HEK293T (cell line): ENCODE measurements at regions not wholly inside any gene's neighbourhood (a gene's known extent, or its start where the extent isn't known, plus 50 kb on each side); places are given as distances from the start of the nearest gene placed in this dataset.

Source experiments
- CTCF ChIA-PET: fragments of 350-600 bp; formaldehyde crosslinking; extraction: SDS; loops from one replicate; lab custom pipeline; 2021; ENCODE audit warnings: antibody characterized with exemption, inconsistent platforms; lab: Yijun Ruan, JAX
- POLR2A ChIA-PET: fragments of 350-600 bp; formaldehyde crosslinking; extraction: SDS; loops from one replicate; lab custom pipeline; 2020; ENCODE audit warnings: antibody characterized with exemption, inconsistent platforms; lab: Yijun Ruan, JAX
- DNase-seq: peaks from one replicate; pipeline ENCODE4 v3.0.0; 2012; ENCODE audit warnings: mixed read lengths; ENCODE audit errors: extremely low spot score
- ARNT ChIP-seq: fragments of 450-650 bp; IDR thresholded peaks from 2 replicates; pipeline ENCODE4 v1.6.1; 2017; ENCODE audit warnings: mild to moderate bottlenecking
- BHLHE40 ChIP-seq: fragments of 450-650 bp; IDR thresholded peaks from 2 replicates; pipeline ENCODE4 v1.6.1; 2016; ENCODE audit warnings: mild to moderate bottlenecking, moderate library complexity, borderline replicate concordance
- CTBP1 ChIP-seq: fragments of 450-650 bp; IDR thresholded peaks from 2 replicates; pipeline ENCODE4 v1.6.1; 2016; ENCODE audit warnings: borderline replicate concordance
- ELF4 ChIP-seq: fragments of 450-650 bp; IDR thresholded peaks from 2 replicates; pipeline ENCODE4 v1.6.1; 2017; ENCODE audit warnings: antibody characterized with exemption
- FOXA1 ChIP-seq: fragments of 450-650 bp; IDR thresholded peaks from 2 replicates; pipeline ENCODE4 v1.6.1; 2016; ENCODE audit warnings: mild to moderate bottlenecking
- FOXK2 ChIP-seq: fragments of 450-650 bp; IDR thresholded peaks from 2 replicates; pipeline ENCODE4 v1.6.1; 2016; ENCODE audit warnings: mild to moderate bottlenecking
- FOXM1 ChIP-seq: fragments of 450-650 bp; IDR thresholded peaks from 2 replicates; pipeline ENCODE4 v1.6.1; 2017; ENCODE audit warnings: mild to moderate bottlenecking, borderline replicate concordance
- HDGF ChIP-seq: fragments of 450-650 bp; IDR thresholded peaks from 2 replicates; pipeline ENCODE4 v1.6.1; 2017; ENCODE audit warnings: antibody characterized with exemption, borderline replicate concordance
- L3MBTL2 ChIP-seq: fragments of 450-650 bp; conservative IDR thresholded peaks from 2 replicates; pipeline ENCODE4 v1.6.1; 2016; ENCODE audit warnings: mild to moderate bottlenecking
- LEF1 ChIP-seq: fragments of 450-650 bp; IDR thresholded peaks from 2 replicates; pipeline ENCODE4 v1.6.1; 2017; ENCODE audit warnings: mild to moderate bottlenecking, borderline replicate concordance
- NFRKB ChIP-seq: fragments of 450-650 bp; IDR thresholded peaks from 2 replicates; pipeline ENCODE4 v1.6.1; 2016; ENCODE audit warnings: mild to moderate bottlenecking, moderate library complexity
- SP1 ChIP-seq: fragments of 450-650 bp; IDR thresholded peaks from 2 replicates; pipeline ENCODE4 v1.6.1; 2017
- SUZ12 ChIP-seq: fragments of 450-650 bp; IDR thresholded peaks from 2 replicates; pipeline ENCODE4 v1.6.1; 2016; ENCODE audit warnings: mild to moderate bottlenecking
- TARDBP ChIP-seq: fragments of 450-650 bp; IDR thresholded peaks from 2 replicates; pipeline ENCODE4 v1.6.1; 2016
- ZNF384 ChIP-seq: fragments of 450-650 bp; IDR thresholded peaks from 2 replicates; pipeline ENCODE4 v1.6.1; 2016
- TF ChIP-seq, protein P1 (sequence below): fragments of 450-650 bp; IDR thresholded peaks from 2 replicates; pipeline ENCODE4 v1.6.1; 2016

DNA sequence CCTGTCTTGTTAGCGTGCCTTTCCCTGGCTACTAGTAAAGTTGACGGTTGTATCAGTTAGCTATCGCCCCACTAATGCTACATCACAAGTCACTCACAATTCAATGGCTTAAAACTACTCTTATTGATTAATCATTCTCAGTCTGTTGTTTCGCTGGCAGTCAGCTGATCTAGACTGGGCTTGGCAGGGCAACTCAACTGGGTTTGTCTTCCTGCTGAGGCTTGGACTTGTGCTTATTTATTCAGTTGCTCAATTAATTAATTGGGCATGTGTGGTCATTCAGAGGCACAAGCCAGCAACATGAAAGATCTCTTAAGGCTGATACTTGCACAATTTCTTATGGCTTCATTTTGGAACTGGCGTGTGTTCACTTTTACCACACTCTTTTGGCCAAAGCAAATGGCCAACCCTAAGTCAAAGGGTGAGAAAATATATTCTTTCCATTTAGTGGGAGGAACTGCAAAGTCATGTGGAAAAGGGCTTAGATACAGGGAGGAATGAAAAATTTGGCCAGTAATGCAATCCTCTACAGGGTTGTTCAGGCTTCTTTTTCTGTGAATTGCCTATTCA, 333.5 kb downstream of the GPR37 start:
- no peak for DNase-seq
- ChIA-PET POLR2A (no interaction called here), CTCF (no interaction called here)
- TF ChIP-seq ELF4 (no peak), ARNT (no peak), LEF1 (no peak), SUZ12 (no peak), SP1 (no peak), FOXM1 (no peak), BHLHE40 (no peak), TARDBP (no peak), ZNF384 (no peak)

DNA sequence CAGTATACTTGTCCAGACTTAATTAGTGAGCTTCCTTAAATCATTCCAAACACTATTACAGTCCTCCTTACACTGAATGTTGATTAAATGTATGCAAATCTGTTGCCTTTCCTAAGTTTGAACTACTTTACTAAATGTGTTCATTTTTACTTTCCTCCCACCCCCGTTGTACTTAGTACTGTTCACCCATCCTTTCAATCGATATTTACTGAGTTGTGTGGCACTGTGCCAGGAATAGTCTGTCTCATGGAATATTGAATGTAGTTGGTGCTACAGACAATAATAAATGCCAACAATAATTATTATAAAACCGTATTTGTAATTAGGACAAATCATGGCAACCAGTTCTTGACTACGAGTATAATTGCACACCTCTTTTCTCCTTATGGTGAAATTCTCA, 335.7 kb downstream of the GPR37 start:
- no peak for TF ChIP-seq BHLHE40
- no peak for TF ChIP-seq SP1
- no peak for TF ChIP-seq ZNF384
- TF ChIP-seq LEF1 = no peak
- no peak for TF ChIP-seq L3MBTL2
- no peak for TF ChIP-seq ARNT
- TF ChIP-seq FOXK2 = no peak
- TF ChIP-seq, protein P1, sequence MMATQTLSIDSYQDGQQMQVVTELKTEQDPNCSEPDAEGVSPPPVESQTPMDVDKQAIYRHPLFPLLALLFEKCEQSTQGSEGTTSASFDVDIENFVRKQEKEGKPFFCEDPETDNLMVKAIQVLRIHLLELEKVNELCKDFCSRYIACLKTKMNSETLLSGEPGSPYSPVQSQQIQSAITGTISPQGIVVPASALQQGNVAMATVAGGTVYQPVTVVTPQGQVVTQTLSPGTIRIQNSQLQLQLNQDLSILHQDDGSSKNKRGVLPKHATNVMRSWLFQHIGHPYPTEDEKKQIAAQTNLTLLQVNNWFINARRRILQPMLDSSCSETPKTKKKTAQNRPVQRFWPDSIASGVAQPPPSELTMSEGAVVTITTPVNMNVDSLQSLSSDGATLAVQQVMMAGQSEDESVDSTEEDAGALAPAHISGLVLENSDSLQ = no peak
- POLR2A ChIA-PET = no interaction called here
- CTCF ChIA-PET = no interaction called here
- DNase-seq = no peak

DNA sequence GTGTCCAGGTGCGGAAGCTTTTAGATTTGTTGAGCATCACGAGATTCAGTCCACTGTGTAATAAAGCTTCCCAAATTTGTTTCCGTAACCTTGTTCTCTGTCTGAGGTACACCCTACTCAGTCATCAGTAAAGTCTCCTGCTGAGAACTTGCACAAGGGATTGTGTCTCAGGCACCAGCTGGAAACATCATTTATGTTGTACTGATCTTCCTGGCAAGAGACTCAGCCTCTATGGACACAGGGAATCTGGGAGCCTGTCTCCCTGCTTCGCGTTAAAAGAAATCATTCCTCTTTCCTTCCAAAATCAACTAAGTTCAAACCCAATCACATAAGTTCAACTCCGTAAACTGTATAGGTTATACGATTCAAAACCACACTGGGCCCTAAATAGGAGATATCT, 336.8 kb downstream of the GPR37 start:
- TF ChIP-seq ELF4 (no peak), ARNT (no peak), HDGF (no peak), TARDBP (no peak), ZNF384 (no peak), FOXK2 (no peak), FOXM1 (no peak), SP1 (no peak), BHLHE40 (no peak), SUZ12 (no peak), L3MBTL2 (no peak), CTBP1 (no peak), LEF1 (no peak)
- TF ChIP-seq, protein P1 = no peak
- CTCF ChIA-PET = no interaction called here
- POLR2A ChIA-PET = no interaction called here
- no peak for DNase-seq

DNA sequence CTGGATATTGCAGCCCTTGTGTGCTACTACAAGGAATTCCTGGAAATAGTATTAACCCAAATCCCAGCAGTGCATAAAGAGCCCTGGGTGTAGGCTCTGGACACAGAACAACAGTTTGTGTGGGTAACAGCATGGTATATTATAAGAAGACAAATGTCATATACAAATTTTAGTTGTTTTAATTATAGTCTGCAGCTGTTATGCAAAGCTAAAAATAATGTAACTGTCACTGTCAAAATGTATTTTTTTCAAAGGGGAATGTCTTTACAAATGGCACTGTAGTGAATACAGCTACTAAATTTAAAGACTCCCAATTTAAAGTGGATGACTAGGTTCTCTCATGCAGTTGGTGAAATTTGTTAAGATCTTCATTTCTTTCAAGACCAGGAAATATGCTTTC, 339.0 kb downstream of the GPR37 start:
- POLR2A ChIA-PET = no interaction called here

DNA sequence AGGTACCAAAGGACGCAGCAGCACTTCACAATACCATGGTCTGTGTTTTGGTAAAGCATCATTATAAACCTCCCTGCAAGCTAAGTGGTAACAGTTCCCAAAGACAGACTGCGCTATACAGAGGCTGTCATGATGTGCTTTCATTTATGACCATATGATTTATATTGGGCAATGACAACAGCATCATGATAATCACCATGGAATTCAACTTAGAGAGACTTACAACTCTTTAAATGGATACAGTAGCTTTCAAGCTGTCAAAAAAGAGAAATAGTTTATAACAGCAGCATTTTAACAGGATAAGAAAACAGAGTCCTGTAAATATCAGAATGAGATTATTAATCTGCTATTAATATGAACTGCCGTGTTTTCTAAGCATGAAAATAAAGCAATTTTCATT, 341.7 kb downstream of the GPR37 start:
- no peak for TF ChIP-seq ZNF384
- no peak for TF ChIP-seq HDGF
- POLR2A ChIA-PET = no interaction called here
- CTCF ChIA-PET = no interaction called here
- DNase-seq = no peak

More for the DNA sequence above, 339.0 kb downstream of the GPR37 start:
- DNase-seq = no peak
- CTCF ChIA-PET = no interaction called here
- TF ChIP-seq TARDBP = no peak
- TF ChIP-seq HDGF = no peak
- TF ChIP-seq NFRKB = no peak
- no peak for TF ChIP-seq ELF4
- TF ChIP-seq ZNF384 = no peak
- no peak for TF ChIP-seq ARNT
- TF ChIP-seq FOXA1 = no peak
- TF ChIP-seq FOXM1 = no peak

DNA sequence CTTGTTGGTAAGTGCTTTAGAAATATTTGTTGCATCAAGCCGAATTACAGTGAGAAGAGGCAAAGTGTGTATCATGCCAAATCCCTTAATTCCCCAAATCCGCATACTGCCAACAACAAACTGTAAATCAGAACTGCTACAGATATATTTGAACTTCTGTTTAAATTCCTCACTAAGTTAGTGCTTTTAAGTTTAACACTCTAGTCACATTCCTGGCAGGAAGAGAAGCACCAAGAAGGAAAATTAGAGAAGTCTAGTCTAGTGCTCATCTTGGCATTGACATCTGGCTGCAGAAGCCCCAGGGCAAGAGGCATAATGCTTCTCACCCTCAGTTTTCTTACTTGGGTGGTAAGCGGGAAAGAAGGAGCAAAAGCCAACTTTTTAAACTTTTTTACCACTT, 343.5 kb downstream of the GPR37 start:
- ChIA-PET CTCF (no interaction called here), POLR2A (no interaction called here)
- no peak for TF ChIP-seq FOXM1
- TF ChIP-seq ELF4 = no peak
- no peak for DNase-seq

DNA sequence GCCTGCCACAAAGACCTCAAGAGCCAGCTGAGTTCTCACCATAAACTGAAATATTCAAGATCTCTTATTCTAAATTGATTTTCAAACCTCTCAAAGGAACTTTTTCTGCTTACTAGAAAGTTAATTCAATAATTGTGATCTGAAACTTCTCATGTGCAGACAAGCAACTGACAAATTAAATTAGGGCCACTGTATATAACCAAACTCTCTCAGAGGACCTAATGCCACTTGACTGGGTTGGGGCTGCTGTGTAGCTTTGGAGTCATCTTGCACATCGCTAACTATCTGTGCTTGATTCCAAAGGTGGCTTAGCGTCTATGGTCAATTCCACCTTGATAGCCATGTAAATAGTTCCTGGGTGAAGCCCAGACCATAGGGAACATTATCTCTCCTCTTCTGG, 345.2 kb downstream of the GPR37 start:
- DNase-seq = no peak
- TF ChIP-seq LEF1 (no peak), FOXK2 (no peak), HDGF (no peak), SP1 (no peak), L3MBTL2 (no peak), TARDBP (no peak), NFRKB (no peak), CTBP1 (no peak), FOXA1 (no peak), ZNF384 (no peak), FOXM1 (no peak), BHLHE40 (no peak), ELF4 (no peak)
- TF ChIP-seq, protein P1 = no peak
- CTCF ChIA-PET = no interaction called here
- POLR2A ChIA-PET = no interaction called here

DNA sequence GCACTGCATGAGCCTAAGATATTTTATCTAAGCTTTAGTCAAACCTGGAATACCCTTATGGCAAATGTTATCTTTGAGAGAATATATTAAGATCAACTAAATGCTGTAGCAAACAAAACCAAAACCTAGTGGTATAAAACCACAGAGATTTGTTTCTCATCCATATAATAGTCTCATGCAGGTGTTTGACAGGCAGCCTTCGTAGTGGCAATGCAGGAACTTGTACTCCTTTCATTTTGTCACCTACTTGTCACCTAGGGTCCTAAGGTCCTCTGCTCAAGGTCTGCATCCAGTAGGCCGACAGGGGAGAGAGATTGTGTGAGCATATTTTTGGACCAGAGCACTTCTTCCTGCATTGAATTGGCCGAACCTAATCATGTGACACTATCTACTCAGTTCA, 352.6 kb downstream of the GPR37 start:
- TF ChIP-seq FOXA1 = no peak
- TF ChIP-seq L3MBTL2 = no peak
- no peak for TF ChIP-seq FOXM1
- no peak for TF ChIP-seq FOXK2
- TF ChIP-seq CTBP1 = no peak
- TF ChIP-seq ELF4 = no peak
- TF ChIP-seq NFRKB = no peak
- TF ChIP-seq ZNF384 = no peak
- TF ChIP-seq TARDBP = no peak
- POLR2A ChIA-PET = no interaction called here
- CTCF ChIA-PET = no interaction called here
- no peak for DNase-seq
